ENCODE measurements at regions not wholly inside any gene's neighbourhood (a gene's known extent, or its start where the extent isn't known, plus 50 kb on each side); places are given as distances from the start of the nearest gene placed in this dataset.

DNA sequence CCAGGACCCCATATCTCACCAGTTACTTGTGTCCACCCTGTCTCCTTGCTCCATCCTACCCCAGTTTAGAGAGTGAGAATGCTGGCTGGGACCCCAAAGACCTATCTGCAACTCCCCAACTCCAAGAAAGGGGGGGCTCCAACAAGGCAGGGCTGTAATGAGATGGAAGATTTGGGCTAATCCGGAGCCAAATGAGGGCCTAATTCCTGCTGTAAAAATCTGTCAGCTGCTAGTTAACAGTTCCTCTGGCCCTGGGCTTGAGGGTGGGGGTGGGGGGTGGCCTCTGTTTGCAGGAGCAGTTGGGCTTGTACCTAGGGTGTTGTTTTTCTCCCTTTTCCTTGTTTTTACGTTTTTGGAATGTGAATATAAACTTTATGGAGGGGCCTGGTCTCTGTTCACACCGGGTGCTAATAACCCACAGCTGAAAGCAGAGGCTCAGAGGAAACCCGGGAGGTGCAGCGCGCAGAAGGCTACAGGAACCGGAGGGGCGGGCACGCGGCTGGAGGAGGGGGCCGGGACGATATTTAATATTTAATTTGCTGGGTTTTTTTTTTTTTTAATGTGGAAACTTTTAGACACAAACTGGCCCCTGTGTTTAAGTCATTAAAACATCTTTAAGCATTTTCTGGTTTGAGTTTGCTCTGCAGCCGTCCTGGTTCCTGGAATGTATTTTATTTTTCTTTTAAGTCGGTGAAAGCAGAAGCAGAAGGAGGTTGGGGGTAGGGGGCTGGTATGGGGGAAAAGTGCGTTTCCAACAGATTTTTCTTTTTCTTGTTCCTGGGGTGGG, 70.7 kb downstream of the NCR2 start:
- TF ChIP-seq, protein P1, sequence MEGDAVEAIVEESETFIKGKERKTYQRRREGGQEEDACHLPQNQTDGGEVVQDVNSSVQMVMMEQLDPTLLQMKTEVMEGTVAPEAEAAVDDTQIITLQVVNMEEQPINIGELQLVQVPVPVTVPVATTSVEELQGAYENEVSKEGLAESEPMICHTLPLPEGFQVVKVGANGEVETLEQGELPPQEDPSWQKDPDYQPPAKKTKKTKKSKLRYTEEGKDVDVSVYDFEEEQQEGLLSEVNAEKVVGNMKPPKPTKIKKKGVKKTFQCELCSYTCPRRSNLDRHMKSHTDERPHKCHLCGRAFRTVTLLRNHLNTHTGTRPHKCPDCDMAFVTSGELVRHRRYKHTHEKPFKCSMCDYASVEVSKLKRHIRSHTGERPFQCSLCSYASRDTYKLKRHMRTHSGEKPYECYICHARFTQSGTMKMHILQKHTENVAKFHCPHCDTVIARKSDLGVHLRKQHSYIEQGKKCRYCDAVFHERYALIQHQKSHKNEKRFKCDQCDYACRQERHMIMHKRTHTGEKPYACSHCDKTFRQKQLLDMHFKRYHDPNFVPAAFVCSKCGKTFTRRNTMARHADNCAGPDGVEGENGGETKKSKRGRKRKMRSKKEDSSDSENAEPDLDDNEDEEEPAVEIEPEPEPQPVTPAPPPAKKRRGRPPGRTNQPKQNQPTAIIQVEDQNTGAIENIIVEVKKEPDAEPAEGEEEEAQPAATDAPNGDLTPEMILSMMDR (conservative IDR thresholded peaks at IDR 0.05; ENCODE audit: low read depth, low read length), result no peak
- TF ChIP-seq EZH2phosphoT487 (IDR thresholded peaks at IDR 0.05; ENCODE audit: borderline replicate concordance, low read length) (no peak), EZH2 (IDR thresholded peaks at IDR 0.05; ENCODE audit: low read length, unreplicated experiment) (no peak)

Measured in PC-3 (cell line).